HG02852 (cell line): ENCODE measurements at regions not wholly inside any gene's neighbourhood (a gene's known extent, or its start where the extent isn't known, plus 50 kb on each side); places are given as distances from the start of the nearest gene placed in this dataset.
"Not testable (repeated sequence)": the region's sequence is repeated elsewhere in the genome, so short reads cannot be mapped to it uniquely, and the experiment has no call there.

Source experiments
- ATAC-seq: cut with Tn5 transposase; IDR thresholded peaks from one replicate; pipeline ENCODE4 v1.9.1; 2021; ENCODE audit warnings: mild to moderate bottlenecking, moderate library complexity; ENCODE audit not compliant: unreplicated experiment

GRCh38 chr2:176947754-176948153 lies 264.8 kb upstream of the HNRNPA3 start:
- ATAC-seq = no peak

- not testable (repeated sequence) for ATAC-seq
Measured at GRCh38 chr2:176951218-176951617, 261.4 kb upstream of the HNRNPA3 start.

- no peak for ATAC-seq
Measured at GRCh38 chr2:176956791-176957190, 255.8 kb upstream of the HNRNPA3 start.

- ATAC-seq = no peak
Measured at GRCh38 chr2:176959614-176960013, 253.0 kb upstream of the HNRNPA3 start.

- no peak for ATAC-seq
Measured at GRCh38 chr2:176960061-176960460, 252.5 kb upstream of the HNRNPA3 start.

GRCh38 chr2:176960736-176961520 lies 251.7 kb upstream of the HNRNPA3 start:
- ATAC-seq = no peak

- ATAC-seq = no peak
Measured at GRCh38 chr2:176961775-176962619, 250.6 kb upstream of the HNRNPA3 start.

- no peak for ATAC-seq
Measured at GRCh38 chr2:176963568-176964287, 248.9 kb upstream of the HNRNPA3 start.

- no peak for ATAC-seq
Measured at GRCh38 chr2:176967911-176968450, 244.6 kb upstream of the HNRNPA3 start.

GRCh38 chr2:176969642-176970359 lies 242.8 kb upstream of the HNRNPA3 start:
- no peak for ATAC-seq

- no peak for ATAC-seq
Measured at GRCh38 chr2:176976736-176977685, 235.6 kb upstream of the HNRNPA3 start.

GRCh38 chr2:176978921-176979320 lies 233.7 kb upstream of the HNRNPA3 start:
- no peak for ATAC-seq

GRCh38 chr2:176979981-176980710 lies 232.4 kb upstream of the HNRNPA3 start:
- no peak for ATAC-seq

- ATAC-seq = no peak
Measured at GRCh38 chr2:176984987-176985386, 227.6 kb upstream of the HNRNPA3 start.

GRCh38 chr2:176985871-176986270 lies 226.7 kb upstream of the HNRNPA3 start:
- no peak for ATAC-seq

- ATAC-seq = no peak
Measured at GRCh38 chr2:176986487-176986886, 226.1 kb upstream of the HNRNPA3 start.

- no peak for ATAC-seq
Measured at GRCh38 chr2:176991411-176991810, 221.2 kb upstream of the HNRNPA3 start.

- peak; percentile 57 for ATAC-seq
Measured at GRCh38 chr2:176997074-176997791, 215.4 kb upstream of the HNRNPA3 start.
